ENCODE measurements at regions not wholly inside any gene's neighbourhood (a gene's known extent, or its start where the extent isn't known, plus 50 kb on each side); places are given as distances from the start of the nearest gene placed in this dataset.
"Not testable (repeated sequence)": the region's sequence is repeated elsewhere in the genome, so short reads cannot be mapped to it uniquely, and the experiment has no call there.

GRCh38 chr12:46698003-46698402 is 127.8 kb downstream of the SLC38A4 start:
- H3K36me3 Mint-ChIP-seq (ENCODE audit: low read depth) = peaks cover 2% of the 10 kb centered on the region
- no peak overlapping the region for H3K27ac Mint-ChIP-seq (ENCODE audit: unreplicated experiment)
- no peaks in the 10 kb centered on the region for H3K27me3 Mint-ChIP-seq (ENCODE audit: low read depth)
- peaks cover 11% of the 10 kb centered on the region for H3K4me1 Mint-ChIP-seq (ENCODE audit: low read depth)
- no peak overlapping the region for H3K4me3 Mint-ChIP-seq (ENCODE audit: unreplicated experiment)
- no peak for TF ChIP-seq CTCF (IDR thresholded peaks at IDR 0.05)
- no peak for DNase-seq (ENCODE audit: low spot score)
- H3K9me3 Mint-ChIP-seq (ENCODE audit: low read depth) = peaks cover 11% of the 10 kb centered on the region

- H3K27ac Mint-ChIP-seq (ENCODE audit: unreplicated experiment) = no peak overlapping the region
- no peak for TF ChIP-seq CTCF (IDR thresholded peaks at IDR 0.05)
These were observed 132.3 kb downstream of the SLC38A4 start for GRCh38 chr12:46693518-46693917.

GRCh38 chr12:46693034-46693433 is 132.8 kb downstream of the SLC38A4 start:
- Mint-ChIP-seq H3K27me3 (ENCODE audit: low read depth) (no peaks in the 10 kb centered on the region), H3K27ac (ENCODE audit: unreplicated experiment) (no peak overlapping the region)

More at GRCh38 chr12:46693518-46693917, 132.3 kb downstream of the SLC38A4 start:
- Mint-ChIP-seq H3K36me3 (ENCODE audit: low read depth) (peaks cover 8% of the 10 kb centered on the region), H3K9me3 (ENCODE audit: low read depth) (peaks cover 23% of the 10 kb centered on the region), H3K4me1 (ENCODE audit: low read depth) (peaks cover 7% of the 10 kb centered on the region), H3K4me3 (ENCODE audit: unreplicated experiment) (no peak overlapping the region), H3K27me3 (ENCODE audit: low read depth) (no peaks in the 10 kb centered on the region)
- no peak for DNase-seq (ENCODE audit: low spot score)

GRCh38 chr12:46692606-46693005 is 133.2 kb downstream of the SLC38A4 start:
- no peak for DNase-seq (ENCODE audit: low spot score)
- TF ChIP-seq CTCF (IDR thresholded peaks at IDR 0.05) = no peak
- H3K36me3 Mint-ChIP-seq (ENCODE audit: low read depth) = peaks cover 6% of the 10 kb centered on the region
- no peaks in the 10 kb centered on the region for H3K27me3 Mint-ChIP-seq (ENCODE audit: low read depth)
- H3K27ac Mint-ChIP-seq (ENCODE audit: unreplicated experiment) = no peak overlapping the region
- H3K9me3 Mint-ChIP-seq (ENCODE audit: low read depth) = peaks cover 16% of the 10 kb centered on the region
- no peak overlapping the region for H3K4me3 Mint-ChIP-seq (ENCODE audit: unreplicated experiment)
- peaks cover 7% of the 10 kb centered on the region for H3K4me1 Mint-ChIP-seq (ENCODE audit: low read depth)

More at GRCh38 chr12:46693034-46693433, 132.8 kb downstream of the SLC38A4 start:
- DNase-seq (ENCODE audit: low spot score) = no peak
- H3K36me3 Mint-ChIP-seq (ENCODE audit: low read depth) = peaks cover 8% of the 10 kb centered on the region
- TF ChIP-seq CTCF (IDR thresholded peaks at IDR 0.05) = no peak
- H3K4me3 Mint-ChIP-seq (ENCODE audit: unreplicated experiment) = no peak overlapping the region
- peaks cover 19% of the 10 kb centered on the region for H3K9me3 Mint-ChIP-seq (ENCODE audit: low read depth)
- H3K4me1 Mint-ChIP-seq (ENCODE audit: low read depth) = peaks cover 7% of the 10 kb centered on the region

- Mint-ChIP-seq H3K27me3 (ENCODE audit: low read depth) (no peaks in the 10 kb centered on the region), H3K27ac (ENCODE audit: unreplicated experiment) (no peak overlapping the region), H3K4me3 (ENCODE audit: unreplicated experiment) (no peak overlapping the region), H3K9me3 (ENCODE audit: low read depth) (peaks cover 27% of the 10 kb centered on the region), H3K4me1 (ENCODE audit: low read depth) (peaks cover 11% of the 10 kb centered on the region), H3K36me3 (ENCODE audit: low read depth) (peaks cover 12% of the 10 kb centered on the region)
- no peak for DNase-seq (ENCODE audit: low spot score)
- TF ChIP-seq CTCF (IDR thresholded peaks at IDR 0.05) = no peak
These were observed 139.4 kb downstream of the SLC38A4 start for GRCh38 chr12:46686267-46686942.

GRCh38 chr12:46684243-46684642 is 141.6 kb downstream of the SLC38A4 start:
- peaks cover 21% of the 10 kb centered on the region for H3K4me1 Mint-ChIP-seq (ENCODE audit: low read depth)
- H3K36me3 Mint-ChIP-seq (ENCODE audit: low read depth) = not testable (repeated sequence)

More at GRCh38 chr12:46684243-46684642, 141.6 kb downstream of the SLC38A4 start:
- DNase-seq (ENCODE audit: low spot score); H3K4me3 Mint-ChIP-seq (ENCODE audit: unreplicated experiment); H3K27ac Mint-ChIP-seq (ENCODE audit: unreplicated experiment); H3K27me3 Mint-ChIP-seq (ENCODE audit: low read depth): not testable (repeated sequence)
- H3K9me3 Mint-ChIP-seq (ENCODE audit: low read depth) = peaks cover 18% of the 10 kb centered on the region

Measured in chondrocyte (in vitro differentiated cells).